GM12875 (cell line): ENCODE measurements at regions not wholly inside any gene's neighbourhood (a gene's known extent, or its start where the extent isn't known, plus 50 kb on each side); places are given as distances from the start of the nearest gene placed in this dataset.

Source experiments
- H3K4me3 ChIP-seq: one replicate; pipeline ENCODE4 v1.5.1; 2011; ENCODE audit warnings: low read depth, low read length, control low read depth
- CTCF ChIP-seq: IDR thresholded peaks from 2 replicates; pipeline ENCODE4 v1.5.1; 2011; ENCODE audit warnings: low read depth, mild to moderate bottlenecking, control low read depth, inconsistent platforms, low read length, moderate library complexity, borderline replicate concordance; ENCODE audit not compliant: insufficient read depth

DNA sequence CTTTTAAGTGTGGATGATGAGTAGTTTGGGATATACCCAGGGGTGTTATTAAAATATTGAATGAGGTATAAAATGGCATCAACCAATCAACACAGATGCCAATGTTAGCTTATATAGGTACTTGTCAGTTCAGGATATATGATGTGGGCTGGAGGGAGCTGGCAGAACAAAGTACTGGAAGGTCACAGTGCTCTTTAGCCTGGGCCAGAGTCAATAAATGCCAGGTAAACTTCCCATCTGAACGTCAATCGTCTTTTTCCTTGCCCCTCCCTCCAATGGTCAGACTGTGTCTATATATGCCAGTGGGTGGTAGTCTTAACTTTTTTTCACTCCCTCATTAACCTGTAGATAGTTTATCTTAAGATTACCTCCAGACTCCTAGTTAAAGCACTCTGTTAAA is 140.8 kb upstream of the RBMS1 start:
- no peak overlapping the region for H3K4me3 ChIP-seq
- no peak for TF ChIP-seq CTCF

DNA sequence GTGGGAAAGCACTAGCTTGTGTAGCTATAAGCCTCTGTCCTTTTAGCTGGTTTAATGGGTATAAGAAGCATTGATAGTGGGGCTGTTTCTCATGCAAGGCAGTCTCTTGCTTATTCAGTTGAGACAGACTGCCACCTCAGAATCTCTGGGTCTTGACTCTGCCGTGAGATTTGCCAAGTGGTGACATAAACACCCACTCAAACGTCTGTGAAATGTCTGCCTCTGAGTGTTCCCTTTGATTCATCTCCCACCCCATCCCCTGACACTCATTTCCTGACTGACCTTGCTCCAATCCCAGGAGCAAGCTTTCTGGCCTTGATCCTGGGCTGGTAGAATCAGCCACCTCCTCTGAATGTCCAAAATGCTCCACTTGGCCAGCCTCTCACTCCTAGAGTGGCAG is 141.9 kb upstream of the RBMS1 start:
- no peak overlapping the region for H3K4me3 ChIP-seq
- no peak for TF ChIP-seq CTCF

- no peak for TF ChIP-seq CTCF
- H3K4me3 ChIP-seq: no peak overlapping the region
Measured at GRCh38 chr2:160639472-160639871, 145.9 kb upstream of the RBMS1 start.

GRCh38 chr2:160646684-160647444 is 153.3 kb upstream of the RBMS1 start:
- H3K4me3 ChIP-seq: no peak overlapping the region
- no peak for TF ChIP-seq CTCF

- no peak for TF ChIP-seq CTCF
Measured at GRCh38 chr2:160647967-160648685, 154.5 kb upstream of the RBMS1 start.

GRCh38 chr2:160649698-160650097 is 156.1 kb upstream of the RBMS1 start:
- no peak for TF ChIP-seq CTCF
- no peak overlapping the region for H3K4me3 ChIP-seq

More at GRCh38 chr2:160647967-160648685, 154.5 kb upstream of the RBMS1 start:
- H3K4me3 ChIP-seq: no peak overlapping the region
